Mesenchymal stem cell (in vitro differentiated cells and primary cell): ENCODE measurements at regions not wholly inside any gene's neighbourhood (a gene's known extent, or its start where the extent isn't known, plus 50 kb on each side); places are given as distances from the start of the nearest gene placed in this dataset.

Experiments
- DNase-seq: peaks from one replicate; pipeline ENCODE4 v3.0.0-alpha.2; 2013
- H2AFZ ChIP-seq: one replicate; pipeline ENCODE4 v1.6.1; 2013; ENCODE audit warnings: low read depth, mild to moderate bottlenecking, control low read depth, inconsistent platforms, low read length, moderate library complexity
- H2AK5ac ChIP-seq: 2 replicates; pipeline ENCODE4 v1.6.1; 2013; ENCODE audit warnings: low read length, moderate library complexity, mild to moderate bottlenecking, inconsistent platforms; ENCODE audit not compliant: severe bottlenecking
- H2BK120ac ChIP-seq: one replicate; pipeline ENCODE4 v1.6.1; 2013; ENCODE audit warnings: low read depth, mild to moderate bottlenecking, inconsistent platforms, low read length, moderate library complexity
- H2BK12ac ChIP-seq, 2 experiments: one replicate each; pipeline ENCODE4 v1.6.1; 2013; ENCODE audit warnings: inconsistent platforms in 2 of 2, low read length in 2 of 2, mild to moderate bottlenecking in 2 of 2, moderate library complexity in 2 of 2, control low read depth in 1 of 2
- H2BK15ac ChIP-seq: one replicate; pipeline ENCODE4 v1.6.1; 2013; ENCODE audit warnings: mild to moderate bottlenecking, low read depth, inconsistent platforms; ENCODE audit not compliant: poor library complexity, severe bottlenecking
- H2BK5ac ChIP-seq: 2 replicates; pipeline ENCODE4 v1.6.1; 2013; ENCODE audit warnings: low read depth, mild to moderate bottlenecking, low read length, control low read depth, inconsistent platforms; ENCODE audit not compliant: poor library complexity, severe bottlenecking
- H3K14ac ChIP-seq, 2 experiments: one replicate each; pipeline ENCODE4 v1.6.1; 2013; ENCODE audit warnings: inconsistent platforms in 2 of 2, low read length in 2 of 2, control low read depth in 1 of 2, mild to moderate bottlenecking in 1 of 2, moderate library complexity in 1 of 2
- H3K18ac ChIP-seq, 2 experiments: one replicate each; pipeline ENCODE4 v1.6.1; 2013; ENCODE audit warnings: inconsistent platforms in 2 of 2, low read length in 2 of 2, control low read depth in 1 of 2, low read depth in 1 of 2, mild to moderate bottlenecking in 1 of 2
- H3K23ac ChIP-seq, 2 experiments: one replicate each; pipeline ENCODE4 v1.6.1; 2013; ENCODE audit warnings: inconsistent platforms in 2 of 2, low read length in 2 of 2, mild to moderate bottlenecking in 2 of 2, moderate library complexity in 2 of 2, control low read depth in 1 of 2
- H3K27ac ChIP-seq: 2 replicates; pipeline ENCODE4 v1.5.1; 2013; ENCODE audit warnings: mild to moderate bottlenecking, moderate library complexity, low read length, control low read depth, inconsistent platforms; ENCODE audit not compliant: poor library complexity, severe bottlenecking
- H3K27me3 ChIP-seq, 2 experiments: 2 replicates each; pipeline versions ENCODE4 v1.6.1 to v1.7.0; 2013; ENCODE audit warnings: low read length in 2 of 2, mild to moderate bottlenecking in 2 of 2, moderate library complexity in 2 of 2, control low read depth in 1 of 2, inconsistent platforms in 1 of 2; ENCODE audit not compliant: control insufficient read depth in 1 of 2, insufficient read depth in 1 of 2
- H3K36me3 ChIP-seq, 2 experiments: 2 replicates each; pipeline versions ENCODE4 v1.6.1 to v1.7.0; 2013; ENCODE audit warnings: low read length in 2 of 2, control low read depth in 1 of 2, inconsistent platforms in 1 of 2, low read depth in 1 of 2, mild to moderate bottlenecking in 1 of 2; ENCODE audit not compliant: insufficient read depth in 2 of 2, control insufficient read depth in 1 of 2
- H3K4ac ChIP-seq, 2 experiments: one replicate each; pipeline ENCODE4 v1.6.1; 2013; ENCODE audit warnings: inconsistent platforms in 2 of 2, low read length in 2 of 2, mild to moderate bottlenecking in 2 of 2, moderate library complexity in 2 of 2, control low read depth in 1 of 2, low read depth in 1 of 2
- H3K4me1 ChIP-seq: 2 replicates; pipeline ENCODE4 v1.6.1; 2013; ENCODE audit warnings: low read depth, low read length, control low read depth; ENCODE audit not compliant: control insufficient read depth, insufficient read depth
- H3K4me2 ChIP-seq: 2 replicates; pipeline ENCODE4 v1.6.1; 2013; ENCODE audit warnings: low read length, mild to moderate bottlenecking, inconsistent platforms; ENCODE audit not compliant: poor library complexity, severe bottlenecking
- H3K4me3 ChIP-seq, 2 experiments: 2 replicates each; pipeline versions ENCODE4 v1.5.1 to v1.7.0; 2013; ENCODE audit warnings: low read length in 2 of 2, mild to moderate bottlenecking in 2 of 2, control low read depth in 1 of 2, low read depth in 1 of 2; ENCODE audit not compliant: insufficient read depth in 1 of 2
- H3K79me1 ChIP-seq: replicated peaks from 2 replicates; pipeline ENCODE4 v1.6.1; 2013; ENCODE audit warnings: mild to moderate bottlenecking, control low read depth, low read length, inconsistent platforms; ENCODE audit not compliant: poor library complexity, severe bottlenecking
- H3K9ac ChIP-seq: 2 replicates; pipeline ENCODE4 v1.7.0; 2013; ENCODE audit warnings: mild to moderate bottlenecking, low read length, moderate library complexity
- H3K9me3 ChIP-seq: 2 replicates; pipeline ENCODE4 v1.7.0; 2013; ENCODE audit warnings: mild to moderate bottlenecking, low read length; ENCODE audit not compliant: control insufficient read depth
- H4K8ac ChIP-seq: one replicate; pipeline ENCODE4 v1.6.1; 2013; ENCODE audit warnings: inconsistent platforms, mild to moderate bottlenecking, low read length, moderate library complexity
- H4K91ac ChIP-seq: one replicate; pipeline ENCODE4 v1.6.1; 2013; ENCODE audit warnings: mild to moderate bottlenecking, low read length, inconsistent platforms
- WGBS: methylation state at CpG from one replicate; pipeline ENCODE4 v1.1.7; 2013; ENCODE audit warnings: mixed read lengths; 5-methylcytosine and 5-hydroxymethylcytosine counted together

- Histone ChIP-seq H3K27me3 (peaks cover 0 to 11% of the 10 kb centered on the region in 2 experiments), H3K4me3 (no peak overlapping the region), H3K23ac (no peak overlapping the region), H3K4me1 (no peaks in the 10 kb centered on the region), H4K91ac (no peak overlapping the region), H3K4me2 (no peak overlapping the region), H3K9me3 (no peaks in the 10 kb centered on the region), H3K79me1 (no peaks in the 10 kb centered on the region), H2AK5ac (no peak overlapping the region), H3K18ac (no peak overlapping the region), H3K9ac (no peak overlapping the region), H3K4ac (no peak overlapping the region), H2BK15ac (no peak overlapping the region), H2BK12ac (no peak overlapping the region), H3K27ac (no peak overlapping the region), H3K36me3 (no peaks in the 10 kb centered on the region), H3K14ac (no peak overlapping the region), H2AFZ (no peak overlapping the region), H2BK5ac (no peak overlapping the region), H4K8ac (no peak overlapping the region), H2BK120ac (no peak overlapping the region)
- DNase-seq = peak; percentile 31
- 39% methylated on average over 1 of the region's 1 CpG for WGBS
These were observed 105.1 kb upstream of the SLC25A48 start for GRCh38 chr5:135729321-135729786.

DNA sequence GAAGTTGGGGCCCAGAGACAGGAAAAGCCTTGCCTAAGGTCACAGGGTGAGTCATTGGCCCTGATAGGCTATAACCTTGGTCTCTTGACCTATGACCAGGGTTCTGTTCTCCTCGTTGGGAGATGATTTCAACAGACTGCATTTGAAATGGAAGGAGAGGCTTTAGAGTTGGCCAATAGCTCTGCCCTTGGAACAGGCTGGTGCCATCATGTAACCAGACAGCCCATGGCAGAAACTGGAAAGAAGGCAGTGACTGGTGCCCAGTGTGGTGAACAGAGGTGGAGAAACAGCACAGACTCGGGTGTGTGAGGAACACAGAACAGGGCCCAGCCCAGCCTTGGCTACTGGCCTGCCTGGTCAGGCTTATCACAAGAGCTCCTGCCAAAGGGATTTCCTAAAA is 109.8 kb upstream of the SLC25A48 start:
- H4K91ac ChIP-seq = no peak overlapping the region

DNA sequence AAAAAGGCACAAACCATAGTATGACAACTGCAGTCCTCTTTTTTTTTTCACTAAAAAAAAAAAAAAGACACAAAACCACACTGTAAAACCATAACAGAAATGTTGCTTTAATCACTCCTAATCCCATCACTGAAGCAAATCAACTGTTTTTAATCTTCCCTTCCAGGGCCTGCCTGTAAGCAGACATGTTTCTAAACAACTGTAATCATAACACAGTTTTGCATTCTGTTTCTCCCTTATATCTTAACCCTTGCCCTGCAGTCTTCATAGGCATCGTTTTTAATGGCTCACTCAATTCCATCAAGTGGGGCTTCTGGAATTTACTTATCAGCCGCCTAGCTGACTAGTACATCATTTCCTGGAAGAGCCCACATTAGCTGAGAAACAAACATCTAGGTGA is 111.0 kb upstream of the SLC25A48 start:
- H3K4ac ChIP-seq = no peak overlapping the region
- H2BK5ac ChIP-seq = no peak overlapping the region
- H2BK12ac ChIP-seq = no peak overlapping the region
- H2AFZ ChIP-seq = no peak overlapping the region
- H2BK15ac ChIP-seq = no peak overlapping the region
- peak; percentile 59 for DNase-seq
- no peak overlapping the region for H3K4me2 ChIP-seq
- peaks cover 0 to 31% of the 10 kb centered on the region in 2 experiments for H3K27me3 ChIP-seq
- no peak overlapping the region for H2BK120ac ChIP-seq
- H3K14ac ChIP-seq = no peak overlapping the region
- no peak overlapping the region for H3K9ac ChIP-seq
- no peaks in the 10 kb centered on the region for H3K79me1 ChIP-seq
- H3K18ac ChIP-seq = no peak overlapping the region
- no peak overlapping the region for H4K91ac ChIP-seq
- H4K8ac ChIP-seq = no peak overlapping the region
- WGBS = 32% methylated on average over 2 of the region's 2 CpGs
- H3K4me1 ChIP-seq = no peaks in the 10 kb centered on the region
- H3K23ac ChIP-seq = no peak overlapping the region
- H3K36me3 ChIP-seq = no peaks in the 10 kb centered on the region
- H3K9me3 ChIP-seq = no peaks in the 10 kb centered on the region
- H3K4me3 ChIP-seq = no peak overlapping the region
- no peak overlapping the region for H2AK5ac ChIP-seq
- H3K27ac ChIP-seq = no peak overlapping the region

More for the DNA sequence above, 109.8 kb upstream of the SLC25A48 start:
- no peak for DNase-seq
- H2BK120ac ChIP-seq = no peak overlapping the region
- no peaks in the 10 kb centered on the region for H3K36me3 ChIP-seq
- no peak overlapping the region for H3K27ac ChIP-seq
- H3K23ac ChIP-seq = no peak overlapping the region
- no peak overlapping the region for H2BK12ac ChIP-seq
- no peak overlapping the region for H3K4me3 ChIP-seq
- no peak overlapping the region for H2BK5ac ChIP-seq
- no peaks in the 10 kb centered on the region for H3K79me1 ChIP-seq
- no peak overlapping the region for H3K9ac ChIP-seq
- H3K4me1 ChIP-seq = no peaks in the 10 kb centered on the region
- H3K18ac ChIP-seq = no peak overlapping the region
- no peak overlapping the region for H3K4me2 ChIP-seq
- H2BK15ac ChIP-seq = no peak overlapping the region
- H2AFZ ChIP-seq = no peak overlapping the region
- H4K8ac ChIP-seq = no peak overlapping the region
- H3K4ac ChIP-seq = no peak overlapping the region
- WGBS = 40% methylated on average over 2 of the region's 2 CpGs
- H3K27me3 ChIP-seq = peaks cover 0 to 28% of the 10 kb centered on the region in 2 experiments
- H3K9me3 ChIP-seq = no peaks in the 10 kb centered on the region
- H2AK5ac ChIP-seq = no peak overlapping the region
- no peak overlapping the region for H3K14ac ChIP-seq

DNA sequence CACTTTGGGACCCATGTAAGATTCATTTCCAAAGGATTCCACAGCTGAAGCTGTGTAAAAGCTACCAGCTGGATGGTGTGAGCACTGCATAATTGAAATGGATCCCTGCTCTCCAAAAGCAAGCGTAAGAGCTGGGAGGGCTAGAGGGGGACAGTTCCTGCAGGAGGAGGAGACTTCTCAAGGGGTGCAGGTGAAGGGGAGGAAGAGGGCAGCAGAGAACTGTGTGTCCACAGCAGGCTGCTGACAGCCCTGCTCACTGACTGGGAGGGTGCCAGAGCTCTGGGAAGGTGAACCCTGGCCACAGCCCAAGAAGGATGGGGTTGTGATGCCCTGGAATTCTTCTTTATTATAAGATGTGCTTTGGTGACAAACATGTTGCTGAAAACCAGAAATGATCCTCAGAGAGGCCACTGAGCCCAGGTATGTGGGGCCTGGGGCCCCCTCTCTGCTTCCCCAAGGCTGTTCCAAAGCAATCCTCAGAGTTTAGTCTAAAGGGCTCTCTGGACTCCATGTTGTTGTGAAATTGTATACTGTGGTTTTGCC is 112.8 kb upstream of the SLC25A48 start:
- Histone ChIP-seq H3K9ac (no peak overlapping the region), H2BK12ac (no peak overlapping the region), H3K4me3 (no peak overlapping the region), H3K27ac (no peak overlapping the region), H4K91ac (no peak overlapping the region), H2AK5ac (no peak overlapping the region), H3K4me1 (no peaks in the 10 kb centered on the region), H3K4me2 (no peak overlapping the region), H2BK15ac (no peak overlapping the region), H3K18ac (no peak overlapping the region), H3K27me3 (peaks cover under 1 to 41% of the 10 kb centered on the region in 2 experiments), H4K8ac (no peak overlapping the region), H3K79me1 (no peaks in the 10 kb centered on the region), H3K23ac (no peak overlapping the region), H2AFZ (no peak overlapping the region), H3K9me3 (no peaks in the 10 kb centered on the region), H3K36me3 (no peaks in the 10 kb centered on the region), H2BK120ac (no peak overlapping the region), H3K14ac (no peak overlapping the region), H3K4ac (no peak overlapping the region), H2BK5ac (no peak overlapping the region)
- 95% methylated on average over 1 of the region's 1 CpG for WGBS
- DNase-seq = no peak
